B cell (primary cell): ENCODE measurements at regions not wholly inside any gene's neighbourhood (a gene's known extent, or its start where the extent isn't known, plus 50 kb on each side); places are given as distances from the start of the nearest gene placed in this dataset.

Source experiments
- ATAC-seq: fragments of 200-7000 bp; cut with Tn5 transposase; one replicate; pipeline ENCODE4 v1.10.0; 2021; ENCODE audit warnings: low read depth, mild to moderate bottlenecking, moderate number of reproducible peaks, moderate library complexity
- CTCF ChIA-PET: fragments of 350-600 bp; sonication (Branson Sonifier 250); formaldehyde crosslinking; loops from one replicate; lab custom pipeline; 2021; ENCODE audit warnings: antibody characterized with exemption, inconsistent platforms; lab: Charles Lee
- POLR2A ChIA-PET: fragments of 350-600 bp; sonication (Branson Sonifier 250); formaldehyde crosslinking; loops from one replicate; lab custom pipeline; 2021; ENCODE audit warnings: antibody characterized with exemption; lab: Charles Lee
- DNase-seq: peaks from one replicate; pipeline ENCODE4 v3.0.0; 2013
- H2AFZ ChIP-seq: 2 replicates; pipeline ENCODE4 v1.6.1; 2012; ENCODE audit warnings: mild to moderate bottlenecking, low read depth, low read length; ENCODE audit not compliant: insufficient read depth, poor library complexity, severe bottlenecking
- H3K27ac ChIP-seq, 2 donors: 1 replicate in 1 of 2; 2 replicates in 1 of 2; pipeline ENCODE4 v1.5.1; 2012 to 2013; ENCODE audit warnings: low read length in 2 of 2, mild to moderate bottlenecking in 2 of 2, moderate library complexity in 1 of 2
- H3K27me3 ChIP-seq, 4 experiments: fragments of 200-600 bp in 1 of 4; sonication (generic) in 1 of 4; replicated peaks in 1 of 4; 1 replicate in 2 of 4; 2 replicates in 2 of 4; pipeline versions ENCODE4 v1.6.1 to v1.7.0; 2013 to 2016; ENCODE audit warnings: low read length in 3 of 4, mild to moderate bottlenecking in 2 of 4, mixed read lengths in 1 of 4, moderate library complexity in 1 of 4; ENCODE audit not compliant: insufficient read depth in 4 of 4, control insufficient read depth in 3 of 4; ENCODE audit errors: control extremely low read depth in 1 of 4
- H3K36me3 ChIP-seq, 2 experiments: replicated peaks in 1 of 2; 1 replicate in 1 of 2; 2 replicates in 1 of 2; pipeline versions ENCODE4 v1.6.1 to v1.7.1; 2013; ENCODE audit warnings: low read length in 1 of 2; ENCODE audit not compliant: insufficient read depth in 2 of 2, control insufficient read depth in 1 of 2; ENCODE audit errors: control extremely low read depth in 1 of 2, extremely low read depth in 1 of 2
- H3K4me1 ChIP-seq, 2 donors: fragments of 200-600 bp in 1 of 2; sonication (generic) in 1 of 2; 1 replicate in 1 of 2; 2 replicates in 1 of 2; pipeline versions ENCODE4 v1.5.1 to v1.6.1; 2013 to 2017; ENCODE audit warnings: low read length in 2 of 2; ENCODE audit not compliant: control insufficient read depth in 2 of 2, insufficient read depth in 2 of 2
- H3K4me2 ChIP-seq: replicated peaks from 2 replicates; pipeline ENCODE3; 2012; ENCODE audit warnings: mild to moderate bottlenecking, low read depth, low read length; ENCODE audit not compliant: poor library complexity, severe bottlenecking
- H3K4me3 ChIP-seq, 5 experiments: fragments of 200-600 bp in 1 of 5; sonication (generic) in 1 of 5; 1 replicate in 3 of 5; 2 replicates in 2 of 5; pipeline versions ENCODE4 v1.5.1 to v1.7.0; 2011 to 2016; ENCODE audit warnings: low read length in 4 of 5, mild to moderate bottlenecking in 4 of 5, low read depth in 2 of 5, control low read depth in 1 of 5, moderate library complexity in 1 of 5; ENCODE audit not compliant: insufficient read depth in 1 of 5; ENCODE audit errors: control extremely low read depth in 1 of 5, extremely low read depth in 1 of 5
- H3K79me2 ChIP-seq: fragments of 200-600 bp; sonication (generic); one replicate; pipeline ENCODE4 v1.6.0; 2016; ENCODE audit warnings: low read length; ENCODE audit not compliant: control insufficient read depth, insufficient read depth
- H3K9ac ChIP-seq: fragments of 200-600 bp; sonication (generic); 2 replicates; pipeline ENCODE4 v1.6.1; 2017; ENCODE audit warnings: mild to moderate bottlenecking, low read length, moderate library complexity
- H3K9me3 ChIP-seq, 3 donors: one replicate each; pipeline versions ENCODE4 v1.6.1 to v1.7.1; 2013; ENCODE audit warnings: low read length in 2 of 3; ENCODE audit not compliant: control insufficient read depth in 2 of 3, insufficient read depth in 1 of 3; ENCODE audit errors: control extremely low read depth in 1 of 3
- H4K20me1 ChIP-seq: 2 replicates; pipeline ENCODE4 v1.6.0; 2012; ENCODE audit warnings: mild to moderate bottlenecking, low read length; ENCODE audit not compliant: insufficient read depth, control insufficient read depth, poor library complexity, severe bottlenecking
- H3K27ac Mint-ChIP-seq: one replicate; pipeline ENCODE4 v1.8.0; 2021; ENCODE audit warnings: mixed read lengths
- H3K27me3 Mint-ChIP-seq: one replicate; pipeline ENCODE4 v1.8.0; 2021; ENCODE audit warnings: mixed read lengths
- H3K4me1 Mint-ChIP-seq: one replicate; pipeline ENCODE4 v1.8.0; 2021; ENCODE audit warnings: mixed read lengths
- H3K4me3 Mint-ChIP-seq: one replicate; pipeline ENCODE4 v1.8.0; 2021; ENCODE audit warnings: mixed read lengths
- H3K9me3 Mint-ChIP-seq: one replicate; pipeline ENCODE4 v1.8.0; 2022; ENCODE audit warnings: mixed read lengths; ENCODE audit not compliant: insufficient read depth
- CTCF ChIP-seq: fragments of 200-600 bp; IDR thresholded peaks from one replicate; pipeline ENCODE4 v1.8.0; 2022; ENCODE audit warnings: antibody characterized with exemption, mild to moderate bottlenecking
- EZH2 ChIP-seq: IDR thresholded peaks from 2 replicates; pipeline ENCODE4 v1.6.1; 2012; ENCODE audit warnings: borderline replicate concordance, low read depth, mild to moderate bottlenecking, moderate library complexity, low read length; ENCODE audit not compliant: insufficient read depth, poor library complexity, severe bottlenecking
- whole genome bisulfite sequencing: methylation state at CpG from one replicate; pipeline ENCODE4 v1.1.5; 2013; ENCODE audit warnings: missing lambda C conversion rate; ENCODE audit not compliant: insufficient coverage; 5-methylcytosine and 5-hydroxymethylcytosine counted together
- intact Hi-C: fragments of 100-400 bp; cut with micrococcal nuclease; formaldehyde crosslinking; loops from one replicate; pipeline ENCODE4 v1.10.0; 2022

- Mint-ChIP-seq H3K4me3 (no peak overlapping the region), H3K4me1 (peaks cover 21% of the 10 kb centered on the region), H3K27ac (no peak overlapping the region), H3K27me3 (no peaks in the 10 kb centered on the region), H3K9me3 (no peaks in the 10 kb centered on the region)
- Histone ChIP-seq H3K79me2 (no peaks in the 10 kb centered on the region), H4K20me1 (no peaks in the 10 kb centered on the region), H3K4me3 (no peak overlapping the region), H3K27ac (no peak overlapping the region), H3K4me2 (peak overlapping the region; percentile 26), H3K36me3 (no peaks in the 10 kb centered on the region), H3K9ac (no peak overlapping the region), H3K4me1 (peaks cover 11 to 13% of the 10 kb centered on the region in 2 donors), H2AFZ (peak overlapping the region; percentile 18), H3K9me3 (no peaks in the 10 kb centered on the region), H3K27me3 (no peaks in the 10 kb centered on the region)
- intact Hi-C loops = no loop called here
- TF ChIP-seq CTCF (no peak), EZH2 (no peak)
- POLR2A ChIA-PET = no interaction called here
- DNase-seq = peak; percentile 18
- ATAC-seq = no peak
- WGBS = no CpG with 5 or more reads among the region's 2 CpGs
- CTCF ChIA-PET = interaction anchor here (1.0 to 1.1 kb wide), 3 partner anchors 12 to 406 kb away, joined by 3 read pairs; no protein-coding TSS in a partner anchor
Observed at GRCh38 chr5:56433039-56433617, 200.0 kb upstream of the ANKRD55 start.

DNA sequence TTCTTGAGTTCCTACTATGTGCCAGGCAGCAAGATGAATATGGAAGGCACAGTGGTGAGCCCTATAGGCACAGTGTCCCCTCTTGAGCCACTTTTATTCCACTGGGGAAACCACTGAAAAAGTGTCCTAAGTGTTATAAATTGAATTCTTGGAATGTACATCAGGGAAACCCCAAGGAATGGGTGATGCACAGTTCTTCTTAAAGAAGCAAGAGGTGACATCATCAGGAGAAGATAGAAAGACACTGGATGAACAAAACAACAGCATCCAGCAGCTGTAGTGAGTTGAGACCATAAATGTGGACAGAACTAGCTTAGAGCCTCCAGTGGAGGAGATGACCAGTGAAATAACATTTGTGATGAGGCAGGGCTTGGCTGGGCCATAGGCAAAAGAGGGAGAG lies 199.2 kb upstream of the ANKRD55 start:
- intact Hi-C loops = no loop called here
- CTCF ChIA-PET = interaction anchor here (1.0 to 1.1 kb wide), 3 partner anchors 13 to 406 kb away, joined by 3 read pairs; no protein-coding TSS in a partner anchor
- Histone ChIP-seq H3K36me3 (no peaks in the 10 kb centered on the region), H3K9me3 (no peaks in the 10 kb centered on the region), H3K9ac (no peak overlapping the region), H3K27ac (no peak overlapping the region), H3K4me3 (no peak overlapping the region), H4K20me1 (no peaks in the 10 kb centered on the region), H3K4me2 (no peak overlapping the region), H3K27me3 (no peaks in the 10 kb centered on the region), H3K79me2 (no peaks in the 10 kb centered on the region), H3K4me1 (peaks cover 11 to 13% of the 10 kb centered on the region in 2 donors), H2AFZ (no peak overlapping the region)
- Mint-ChIP-seq H3K9me3 (no peaks in the 10 kb centered on the region), H3K4me3 (no peak overlapping the region), H3K27me3 (no peaks in the 10 kb centered on the region), H3K4me1 (peaks cover 21% of the 10 kb centered on the region), H3K27ac (no peak overlapping the region)
- POLR2A ChIA-PET = no interaction called here
- DNase-seq (no peak), ATAC-seq (no peak)
- no peak for TF ChIP-seq EZH2
- TF ChIP-seq CTCF = no peak
